OCI-LY1 (cell line): ENCODE measurements at regions not wholly inside any gene's neighbourhood (a gene's known extent, or its start where the extent isn't known, plus 50 kb on each side); places are given as distances from the start of the nearest gene placed in this dataset.

Experiments used
- H2AFZ ChIP-seq: fragments of 200-600 bp; sonication (generic), shearing (Covaris generic); 2 replicates; pipeline ENCODE4 v1.6.0; 2014; ENCODE audit warnings: antibody characterized with exemption, mild to moderate bottlenecking, low read length
- H3F3A ChIP-seq: fragments of 200-600 bp; sonication (generic), shearing (Covaris generic); 2 replicates; pipeline ENCODE4 v1.6.0; 2014; ENCODE audit warnings: mild to moderate bottlenecking, antibody characterized with exemption, low read length, moderate library complexity; ENCODE audit not compliant: insufficient read depth
- H3K27ac ChIP-seq: fragments of 200-600 bp; sonication (generic); 2 replicates; pipeline ENCODE4 v1.5.1; 2014; ENCODE audit warnings: low read length, mixed run types, mild to moderate bottlenecking, low read depth; ENCODE audit not compliant: poor library complexity, severe bottlenecking
- H3K27me3 ChIP-seq: fragments of 200-600 bp; sonication (generic); 2 replicates; pipeline ENCODE4 v1.6.0; 2014; ENCODE audit warnings: antibody characterized with exemption, mild to moderate bottlenecking, low read length, moderate library complexity; ENCODE audit not compliant: insufficient read depth
- H3K36me3 ChIP-seq: fragments of 200-600 bp; sonication (generic); 2 replicates; pipeline ENCODE4 v1.6.1; 2014; ENCODE audit warnings: mild to moderate bottlenecking, antibody characterized with exemption, low read length, moderate library complexity, mixed read lengths; ENCODE audit not compliant: insufficient read depth
- H3K4me1 ChIP-seq: fragments of 200-600 bp; sonication (generic); 2 replicates; pipeline ENCODE4 v1.5.1; 2014; ENCODE audit warnings: mild to moderate bottlenecking, low read length, moderate library complexity; ENCODE audit not compliant: insufficient read depth, severe bottlenecking
- H3K4me2 ChIP-seq: fragments of 200-600 bp; sonication (generic), shearing (Covaris generic); 2 replicates; pipeline ENCODE4 v1.6.1; 2014; ENCODE audit warnings: low read length
- H3K4me3 ChIP-seq: fragments of 200-600 bp; sonication (generic); 2 replicates; pipeline ENCODE4 v1.5.1; 2014; ENCODE audit warnings: low read length, low read depth, mild to moderate bottlenecking, mixed read lengths; ENCODE audit not compliant: poor library complexity, severe bottlenecking
- H3K79me2 ChIP-seq: fragments of 200-600 bp; shearing (Covaris generic); 2 replicates; pipeline ENCODE4 v1.6.1; 2016; ENCODE audit warnings: mixed run types, low read length, mixed read lengths; ENCODE audit not compliant: insufficient read depth
- H3K9ac ChIP-seq: fragments of 200-600 bp; sonication (generic), shearing (Covaris generic); 2 replicates; pipeline ENCODE4 v1.6.1; 2014; ENCODE audit warnings: mild to moderate bottlenecking, low read length, mixed read lengths
- H3K9me2 ChIP-seq: fragments of 200-600 bp; sonication (generic), shearing (Covaris generic); 2 replicates; pipeline ENCODE4 v1.6.1; 2014; ENCODE audit warnings: low read depth, mild to moderate bottlenecking, low read length, mixed read lengths
- H3K9me3 ChIP-seq: fragments of 200-600 bp; shearing (Covaris generic); 2 replicates; pipeline ENCODE4 v1.6.1; 2014; ENCODE audit warnings: low read length, mixed read lengths
- H4K20me1 ChIP-seq: fragments of 200-600 bp; sonication (generic), shearing (Covaris generic); 2 replicates; pipeline ENCODE4 v1.6.0; 2016; ENCODE audit warnings: mild to moderate bottlenecking, low read length; ENCODE audit not compliant: insufficient read depth
- EZH2 ChIP-seq: fragments of 200-600 bp; sonication (generic), shearing (Covaris generic); IDR thresholded peaks from 2 replicates; pipeline ENCODE4 v1.8.0; 2017; ENCODE audit warnings: borderline replicate concordance, mixed run types, mild to moderate bottlenecking, antibody characterized with exemption, low read length, moderate library complexity, mixed read lengths
- TF ChIP-seq, protein P1 (sequence below): fragments of 200-600 bp; sonication (generic), shearing (Covaris generic); IDR thresholded peaks from 2 replicates; pipeline ENCODE4 v1.5.1; 2017; ENCODE audit warnings: mild to moderate bottlenecking, antibody characterized with exemption, low read length, moderate library complexity, mixed read lengths

DNA sequence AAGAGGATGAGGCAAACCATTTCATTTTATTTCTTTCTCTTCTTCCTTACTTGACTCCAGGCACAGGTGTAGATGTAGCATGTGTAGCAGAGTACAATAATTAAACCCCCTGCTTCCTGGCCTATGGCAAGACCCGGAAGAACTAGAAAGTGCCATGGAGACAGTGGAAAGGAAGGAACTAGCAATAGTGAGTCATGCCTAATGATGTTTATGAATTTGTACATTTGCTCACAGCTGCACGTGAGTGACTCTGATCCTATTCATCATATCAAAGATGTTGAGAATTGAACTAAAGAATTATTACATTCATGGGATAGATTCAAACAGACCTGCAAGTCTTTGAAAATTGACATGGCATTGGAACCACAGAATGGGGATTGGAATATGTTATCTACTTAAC lies 2233.9 kb upstream of the TENM3 start:
- H3K9me3 ChIP-seq = no peaks in the 10 kb centered on the region
- H3F3A ChIP-seq = no peaks in the 10 kb centered on the region
- H3K4me3 ChIP-seq = no peak overlapping the region
- no peak for TF ChIP-seq EZH2
- TF ChIP-seq, protein P1, sequence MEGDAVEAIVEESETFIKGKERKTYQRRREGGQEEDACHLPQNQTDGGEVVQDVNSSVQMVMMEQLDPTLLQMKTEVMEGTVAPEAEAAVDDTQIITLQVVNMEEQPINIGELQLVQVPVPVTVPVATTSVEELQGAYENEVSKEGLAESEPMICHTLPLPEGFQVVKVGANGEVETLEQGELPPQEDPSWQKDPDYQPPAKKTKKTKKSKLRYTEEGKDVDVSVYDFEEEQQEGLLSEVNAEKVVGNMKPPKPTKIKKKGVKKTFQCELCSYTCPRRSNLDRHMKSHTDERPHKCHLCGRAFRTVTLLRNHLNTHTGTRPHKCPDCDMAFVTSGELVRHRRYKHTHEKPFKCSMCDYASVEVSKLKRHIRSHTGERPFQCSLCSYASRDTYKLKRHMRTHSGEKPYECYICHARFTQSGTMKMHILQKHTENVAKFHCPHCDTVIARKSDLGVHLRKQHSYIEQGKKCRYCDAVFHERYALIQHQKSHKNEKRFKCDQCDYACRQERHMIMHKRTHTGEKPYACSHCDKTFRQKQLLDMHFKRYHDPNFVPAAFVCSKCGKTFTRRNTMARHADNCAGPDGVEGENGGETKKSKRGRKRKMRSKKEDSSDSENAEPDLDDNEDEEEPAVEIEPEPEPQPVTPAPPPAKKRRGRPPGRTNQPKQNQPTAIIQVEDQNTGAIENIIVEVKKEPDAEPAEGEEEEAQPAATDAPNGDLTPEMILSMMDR = no peak
- H2AFZ ChIP-seq = no peak overlapping the region
- H3K9me2 ChIP-seq = no peaks in the 10 kb centered on the region
- no peaks in the 10 kb centered on the region for H3K79me2 ChIP-seq
- no peaks in the 10 kb centered on the region for H3K4me1 ChIP-seq
- H3K4me2 ChIP-seq = no peak overlapping the region
- no peak overlapping the region for H3K9ac ChIP-seq
- no peaks in the 10 kb centered on the region for H4K20me1 ChIP-seq
- H3K27ac ChIP-seq = no peak overlapping the region
- no peaks in the 10 kb centered on the region for H3K27me3 ChIP-seq
- H3K36me3 ChIP-seq = no peaks in the 10 kb centered on the region

DNA sequence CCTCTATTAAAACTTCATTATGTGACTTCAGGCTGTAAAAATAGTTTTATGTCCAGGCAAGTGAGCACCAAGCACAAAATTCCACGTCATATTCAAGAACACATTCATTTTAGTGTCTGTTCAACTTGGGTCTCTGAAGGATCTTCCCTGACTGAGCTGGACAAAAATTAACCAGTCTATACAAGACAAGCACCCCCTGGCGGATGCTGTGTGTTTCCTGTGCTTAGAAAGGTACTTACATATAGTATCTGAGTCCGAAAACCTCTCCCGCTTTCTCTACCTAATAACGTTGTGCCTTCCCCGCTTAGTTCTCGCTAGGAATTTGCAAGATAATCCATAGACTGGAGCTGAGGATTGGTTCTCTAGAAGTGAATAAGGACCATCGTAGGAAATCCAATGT lies 2214.5 kb upstream of the TENM3 start:
- no peak overlapping the region for H2AFZ ChIP-seq
- no peaks in the 10 kb centered on the region for H3K79me2 ChIP-seq
- no peaks in the 10 kb centered on the region for H3K4me1 ChIP-seq
- no peaks in the 10 kb centered on the region for H3K9me2 ChIP-seq
- no peaks in the 10 kb centered on the region for H3K27me3 ChIP-seq
- TF ChIP-seq, protein P1 = peak; percentile 52; the same call in 1 of the 2 replicates
- TF ChIP-seq EZH2 = no peak
- H4K20me1 ChIP-seq = no peaks in the 10 kb centered on the region
- H3K36me3 ChIP-seq = no peaks in the 10 kb centered on the region
- no peak overlapping the region for H3K27ac ChIP-seq
- H3K4me3 ChIP-seq = no peak overlapping the region
- H3K4me2 ChIP-seq = no peak overlapping the region
- H3K9ac ChIP-seq = no peak overlapping the region
- H3F3A ChIP-seq = no peaks in the 10 kb centered on the region
- H3K9me3 ChIP-seq = no peaks in the 10 kb centered on the region

- H3K36me3 ChIP-seq = no peaks in the 10 kb centered on the region
- no peaks in the 10 kb centered on the region for H3K9me3 ChIP-seq
- TF ChIP-seq, protein P1 = no peak
- no peak for TF ChIP-seq EZH2
- H3K9ac ChIP-seq = no peak overlapping the region
- H3F3A ChIP-seq = no peaks in the 10 kb centered on the region
- H2AFZ ChIP-seq = no peak overlapping the region
- no peak overlapping the region for H3K4me2 ChIP-seq
- no peaks in the 10 kb centered on the region for H3K9me2 ChIP-seq
- H3K79me2 ChIP-seq = no peaks in the 10 kb centered on the region
- no peak overlapping the region for H3K27ac ChIP-seq
- no peak overlapping the region for H3K4me3 ChIP-seq
- H3K4me1 ChIP-seq = no peaks in the 10 kb centered on the region
- no peaks in the 10 kb centered on the region for H4K20me1 ChIP-seq
- H3K27me3 ChIP-seq = no peaks in the 10 kb centered on the region
These were observed 2211.9 kb upstream of the TENM3 start for GRCh38 chr4:180031330-180031729.
